ENCODE measurements at regions not wholly inside any gene's neighbourhood (a gene's known extent, or its start where the extent isn't known, plus 50 kb on each side); places are given as distances from the start of the nearest gene placed in this dataset.
"Not testable (repeated sequence)": the region's sequence is repeated elsewhere in the genome, so short reads cannot be mapped to it uniquely, and the experiment has no call there.

DNA sequence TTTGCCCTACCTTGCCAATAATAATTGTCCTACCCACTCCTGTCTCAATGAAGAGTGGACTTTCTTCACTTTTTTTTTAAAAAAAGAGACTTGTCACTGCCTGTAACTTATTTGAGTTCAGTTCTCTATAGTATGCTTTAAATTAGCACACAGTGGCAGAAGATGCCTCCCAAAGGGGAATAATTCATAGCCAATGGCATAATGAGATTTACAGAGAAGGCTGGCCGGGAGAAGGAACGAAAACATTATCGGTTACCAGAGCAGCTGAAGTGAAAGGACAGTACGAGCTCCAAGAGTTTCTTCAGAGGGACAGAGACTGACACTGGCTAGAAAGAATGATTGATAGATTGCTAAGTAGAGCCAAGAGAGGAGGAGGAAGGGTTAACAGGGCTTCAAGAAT lies 356.3 kb downstream of the EMP1 start:
- no peak for DNase-seq

DNA sequence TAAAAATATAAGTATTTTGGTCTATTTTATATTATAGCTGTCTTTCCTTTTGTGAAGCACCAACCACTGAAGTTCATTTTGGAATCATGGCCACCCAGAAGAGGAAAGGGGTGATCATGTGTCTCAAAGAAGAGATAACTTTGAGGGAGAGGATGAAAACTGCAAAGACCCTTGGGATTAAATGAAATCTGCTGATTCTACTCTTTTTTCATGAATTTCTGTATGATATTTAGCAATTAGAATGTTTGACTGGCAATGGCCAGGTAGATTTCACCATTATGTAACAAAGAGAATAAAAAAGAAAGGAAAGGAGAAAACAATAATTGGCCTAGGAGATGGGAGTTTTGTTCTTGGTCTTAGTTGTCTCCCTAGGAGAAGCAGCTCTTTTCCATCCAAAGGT lies 350.8 kb downstream of the EMP1 start:
- DNase-seq, result no peak

DNA sequence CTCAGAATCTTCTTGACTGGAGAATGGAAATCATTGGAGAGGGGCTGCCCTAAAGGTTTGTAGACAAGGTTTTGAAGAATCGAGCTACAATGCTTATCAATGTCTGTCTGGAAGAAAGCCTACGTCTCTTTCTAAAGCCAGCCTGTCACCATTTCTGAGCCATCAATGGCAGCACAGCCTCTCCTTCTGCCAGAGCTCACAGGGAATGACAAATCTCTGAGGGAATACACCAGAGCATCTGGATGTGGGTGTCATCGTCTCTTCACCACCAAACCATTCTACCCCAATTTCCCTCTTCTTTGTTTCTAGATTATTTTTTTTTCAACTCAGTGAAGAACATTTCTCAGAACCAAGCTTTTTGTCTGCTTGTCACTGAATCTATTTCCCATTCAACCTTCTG lies 349.7 kb downstream of the EMP1 start:
- DNase-seq, result no peak

DNA sequence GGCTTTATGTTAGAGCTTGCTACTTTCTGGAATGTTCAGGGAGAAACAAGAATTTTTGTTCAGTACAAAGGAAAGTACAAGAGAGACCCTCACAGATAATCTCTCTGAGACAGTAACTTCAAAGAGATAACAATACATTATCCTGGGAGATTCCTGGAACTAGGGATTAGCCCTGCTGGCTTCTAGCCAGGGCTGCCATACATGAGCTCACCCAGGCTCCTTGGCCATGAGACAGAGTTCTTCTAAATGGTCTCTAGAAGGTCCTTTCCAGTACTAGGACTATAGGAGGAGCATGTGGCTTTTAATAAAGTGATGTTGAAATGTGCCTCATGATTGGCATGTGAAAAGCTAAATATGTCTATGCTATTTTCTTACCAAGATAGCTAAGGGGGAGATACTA lies 342.5 kb downstream of the EMP1 start:
- no peak for DNase-seq

DNA sequence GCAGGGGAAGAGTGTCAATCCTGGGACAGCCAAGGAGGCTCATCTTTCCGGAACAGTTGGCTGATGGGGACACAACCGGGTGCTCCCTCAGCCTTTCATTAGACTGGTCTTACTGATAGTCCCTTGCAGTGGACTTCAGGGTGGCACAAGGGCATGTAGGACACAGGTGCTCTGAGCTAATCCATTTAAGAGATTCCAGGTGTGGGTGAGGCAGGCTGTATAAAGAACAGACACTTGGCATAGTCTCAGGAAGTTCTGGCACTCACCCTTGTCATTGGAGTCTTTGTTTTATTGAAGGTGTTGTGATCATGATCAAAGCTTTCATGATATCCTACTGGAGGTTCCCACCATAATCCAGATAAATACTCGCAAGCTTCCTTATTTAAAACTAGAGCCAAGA lies 341.6 kb downstream of the EMP1 start:
- no peak for DNase-seq

DNA sequence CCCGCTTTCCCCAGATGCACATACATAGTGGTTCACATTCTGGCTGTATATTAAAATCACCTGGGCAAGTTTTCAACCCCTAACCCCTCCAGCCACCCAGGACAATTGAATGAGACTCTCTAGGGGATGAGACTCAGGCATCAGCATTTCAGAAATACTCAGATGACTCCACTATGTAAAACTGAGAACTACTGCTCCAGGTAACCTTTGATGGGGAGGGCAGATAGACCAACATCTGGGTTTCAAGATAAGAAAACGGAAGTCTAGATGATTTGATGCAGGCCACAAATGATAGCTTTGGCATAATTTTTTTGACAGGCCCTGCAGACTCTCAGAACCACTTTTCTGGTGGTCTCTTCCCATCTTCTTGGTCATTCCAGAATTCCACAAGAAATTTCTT lies 341.1 kb downstream of the EMP1 start:
- DNase-seq, result peak in 1 of 5 donors; percentile 8

DNA sequence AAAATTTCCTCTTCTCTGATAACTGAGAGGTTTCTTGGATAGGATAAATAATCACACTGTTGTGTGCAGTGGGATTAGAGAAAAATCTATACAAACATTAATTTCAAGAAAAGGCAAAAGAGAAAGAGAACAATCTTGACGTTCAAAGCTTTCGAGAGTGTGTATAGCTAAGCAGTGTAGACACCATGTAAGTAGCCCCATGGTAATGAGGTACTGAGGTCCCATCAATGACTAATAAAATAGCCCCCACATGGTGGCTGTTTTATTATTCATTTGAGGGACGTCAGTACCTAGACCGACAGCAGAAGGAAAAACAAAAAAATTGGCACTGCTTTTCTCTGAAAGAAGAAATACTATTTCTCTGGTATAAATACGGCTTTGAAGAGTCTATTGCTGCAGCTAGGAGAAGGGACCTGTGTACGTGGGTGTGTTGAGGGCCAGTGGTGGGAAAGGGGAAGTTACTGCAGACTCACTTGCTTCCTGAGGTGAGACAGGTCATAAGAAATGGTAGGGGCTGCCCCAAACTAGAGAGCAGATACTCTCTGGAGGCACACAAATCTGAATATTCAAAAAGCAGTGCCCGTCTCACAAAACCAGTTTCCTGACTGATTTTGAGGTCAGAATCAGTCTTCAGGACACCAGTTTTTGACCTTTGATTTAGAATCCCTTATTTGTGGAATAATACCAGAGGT lies 339.8 kb downstream of the EMP1 start:
- no peak for DNase-seq

DNA sequence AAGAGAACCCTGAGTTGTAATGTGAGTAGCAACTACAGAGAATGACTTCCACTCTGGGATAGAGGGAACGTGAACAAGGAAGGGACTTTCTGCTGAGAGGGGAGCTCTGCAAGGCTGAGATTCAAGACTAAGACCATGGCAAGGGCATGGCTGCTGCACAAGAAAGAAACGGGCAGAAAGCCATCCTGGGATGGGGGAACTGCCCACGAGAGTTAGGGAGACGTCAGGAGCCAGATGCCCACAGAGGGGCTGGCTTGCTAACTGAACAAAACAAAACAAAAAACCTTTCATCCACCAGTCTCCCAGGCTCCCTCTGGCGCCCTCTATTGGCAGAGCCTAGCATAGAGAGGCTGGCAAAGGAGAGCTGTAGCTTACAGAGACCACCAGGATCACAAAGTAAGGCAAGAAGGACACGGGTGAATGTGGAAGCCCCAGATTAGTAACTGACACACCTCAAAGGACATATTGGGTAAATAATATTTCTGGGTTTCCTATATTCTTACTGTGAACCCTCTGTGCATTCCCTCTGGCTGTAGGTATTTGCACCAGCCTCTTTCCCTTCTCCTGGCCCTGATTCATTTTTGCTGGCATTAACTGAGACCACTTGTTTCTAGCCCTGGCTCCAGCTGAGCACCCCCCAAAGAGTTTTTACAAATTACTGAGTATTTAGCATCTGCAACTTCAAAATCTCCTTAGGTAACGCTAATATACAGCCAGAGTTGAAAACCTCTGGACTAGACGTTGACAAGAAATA lies 338.3 kb downstream of the EMP1 start:
- peak in 1 of 5 donors; percentile 13 for DNase-seq

DNA sequence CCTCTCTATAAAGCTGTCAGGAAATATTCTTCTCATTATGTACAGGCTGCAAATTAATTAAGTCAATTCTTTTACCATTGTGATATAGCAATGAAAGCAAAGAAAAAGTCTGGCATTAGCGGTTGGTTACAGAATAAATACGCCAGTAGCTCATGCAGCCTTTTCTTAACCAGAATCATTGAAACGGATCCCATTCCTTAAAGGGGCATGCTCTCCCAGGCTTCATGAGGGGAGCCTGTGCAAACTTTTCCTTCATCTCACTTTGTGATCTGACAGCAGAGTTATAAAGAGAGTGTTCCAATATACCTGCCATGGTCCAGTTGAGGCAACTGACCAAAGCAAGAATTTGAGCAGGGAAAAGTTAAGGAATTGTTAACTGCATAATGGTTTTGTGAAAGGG lies 337.7 kb downstream of the EMP1 start:
- DNase-seq, result no peak

DNA sequence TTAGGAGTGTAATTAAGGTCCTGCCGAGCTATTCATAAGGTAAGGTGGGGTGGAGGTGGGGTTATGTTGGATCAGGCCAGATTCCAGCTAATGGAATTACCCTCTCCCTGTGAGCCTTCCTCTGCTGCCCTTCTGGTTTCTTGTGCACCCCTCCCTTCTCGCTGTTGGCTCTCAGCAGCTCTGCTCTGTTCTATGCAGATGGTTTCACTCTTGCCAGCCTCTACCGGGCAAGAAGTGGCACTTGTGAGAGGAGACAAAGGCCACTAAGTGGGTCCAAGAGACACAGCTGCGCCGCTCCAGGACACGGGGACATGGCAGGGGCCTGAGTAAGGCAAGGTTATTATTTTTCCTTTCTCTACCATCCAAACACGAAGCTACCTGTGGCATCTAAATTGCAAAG lies 334.4 kb downstream of the EMP1 start:
- no peak for DNase-seq

DNA sequence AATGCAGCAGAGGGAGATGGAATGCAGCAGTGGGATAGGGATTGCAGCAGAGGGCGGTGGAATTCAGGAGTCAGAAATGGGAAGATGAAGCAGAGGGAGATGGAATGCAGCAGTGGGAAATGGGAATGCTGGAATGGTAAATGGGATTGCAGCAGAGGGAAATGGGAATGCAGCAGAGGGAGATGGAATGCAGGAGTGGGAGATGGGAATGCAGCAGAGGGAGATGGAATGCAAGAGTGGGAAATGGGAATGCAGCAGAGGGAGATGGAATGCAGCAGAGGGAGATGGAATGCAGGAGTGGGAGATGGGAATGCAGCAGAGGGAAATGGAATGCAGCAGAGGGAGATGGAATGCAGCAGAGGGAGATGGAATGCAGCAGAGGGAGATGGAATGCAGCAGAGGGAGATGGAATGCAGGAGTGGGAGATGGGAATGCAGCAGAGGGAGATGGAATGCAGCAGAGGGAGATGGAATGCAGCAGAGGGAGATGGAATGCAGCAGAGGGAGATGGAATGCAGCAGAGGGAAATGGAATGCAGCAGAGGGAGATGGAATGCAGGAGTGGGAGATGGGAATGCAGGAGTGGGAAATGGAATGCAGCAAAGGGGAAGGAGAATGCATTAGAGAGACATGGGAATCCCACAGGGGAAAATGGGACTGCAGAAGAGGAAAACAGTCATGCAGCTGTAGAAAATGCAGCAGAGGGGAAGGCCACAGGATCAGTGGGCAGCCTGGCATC lies 329.8 kb downstream of the EMP1 start:
- DNase-seq, result not testable (repeated sequence)

DNA sequence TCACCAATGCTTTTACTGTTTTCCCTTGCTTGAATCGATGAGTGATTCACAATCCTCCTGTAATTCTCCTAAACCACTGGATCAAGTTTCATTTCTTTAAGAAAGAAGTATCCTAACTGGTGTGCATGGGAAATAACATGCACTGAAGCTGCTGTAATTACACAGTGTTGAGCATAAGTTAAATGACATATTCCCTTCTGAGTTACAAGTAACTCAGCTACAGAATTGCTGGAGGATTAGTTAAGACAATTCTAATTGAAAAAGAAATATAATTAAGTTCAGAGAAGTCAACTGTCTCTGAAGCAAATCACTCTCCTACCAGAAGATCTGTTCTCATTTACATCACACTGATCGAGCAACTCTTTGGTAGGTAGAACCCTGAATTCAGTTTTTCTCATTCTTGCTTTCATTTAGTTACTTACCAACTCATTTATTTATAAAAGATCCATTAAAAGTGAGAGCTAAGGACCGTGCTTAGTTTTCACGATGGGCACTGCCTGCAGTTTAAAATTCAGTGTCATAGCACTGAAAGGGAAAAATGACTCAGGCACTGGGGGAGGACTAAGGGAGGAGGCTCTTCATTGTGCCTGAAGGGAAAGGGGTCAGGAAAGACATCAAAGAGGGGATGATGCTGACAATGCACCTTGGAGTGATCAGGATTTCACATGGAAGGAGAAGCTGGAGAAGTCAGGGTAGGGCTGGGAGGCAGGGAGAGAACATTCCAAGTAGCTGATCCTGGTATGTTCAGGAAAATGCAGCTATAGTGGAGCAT lies 327.2 kb downstream of the EMP1 start:
- DNase-seq, result no peak

DNA sequence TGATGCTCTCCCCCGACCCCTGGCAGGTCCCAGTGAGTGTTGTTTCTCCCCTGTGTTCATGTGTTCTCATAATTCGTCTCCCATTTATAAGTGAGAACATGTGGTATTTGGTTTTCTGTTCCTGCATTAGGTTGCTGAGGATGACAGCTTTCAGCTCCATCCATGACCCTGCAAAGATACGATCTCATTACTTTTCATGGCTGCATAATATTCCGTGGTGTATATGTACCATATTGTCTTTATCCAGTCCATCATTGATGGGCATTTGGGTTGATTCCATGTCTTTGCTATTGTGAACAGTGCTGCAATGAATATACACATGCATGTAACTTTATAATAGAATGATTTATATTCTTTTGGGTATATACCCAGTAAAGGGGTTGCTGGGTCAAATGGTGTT lies 321.5 kb downstream of the EMP1 start:
- DNase-seq, result not testable (repeated sequence)

DNA sequence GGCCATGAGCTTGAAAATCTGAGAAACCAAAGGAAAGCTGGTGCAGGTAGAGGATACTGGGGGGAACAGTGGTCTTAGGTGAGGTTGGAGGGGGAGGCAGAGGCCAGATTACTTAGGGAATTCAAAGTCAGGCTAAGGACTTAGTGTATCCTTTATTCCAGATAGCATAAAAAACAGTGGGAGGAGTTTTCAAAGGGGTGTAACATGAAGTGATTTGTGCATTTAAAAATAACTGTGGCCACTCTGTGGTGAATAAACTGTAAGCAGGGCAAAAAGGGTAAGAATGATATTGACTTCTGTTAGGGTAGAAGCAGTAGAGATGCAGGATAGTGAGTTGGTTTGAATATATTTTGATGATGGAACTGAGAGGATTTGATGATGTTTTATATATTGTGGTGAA lies 313.2 kb downstream of the EMP1 start:
- DNase-seq, result no peak

DNA sequence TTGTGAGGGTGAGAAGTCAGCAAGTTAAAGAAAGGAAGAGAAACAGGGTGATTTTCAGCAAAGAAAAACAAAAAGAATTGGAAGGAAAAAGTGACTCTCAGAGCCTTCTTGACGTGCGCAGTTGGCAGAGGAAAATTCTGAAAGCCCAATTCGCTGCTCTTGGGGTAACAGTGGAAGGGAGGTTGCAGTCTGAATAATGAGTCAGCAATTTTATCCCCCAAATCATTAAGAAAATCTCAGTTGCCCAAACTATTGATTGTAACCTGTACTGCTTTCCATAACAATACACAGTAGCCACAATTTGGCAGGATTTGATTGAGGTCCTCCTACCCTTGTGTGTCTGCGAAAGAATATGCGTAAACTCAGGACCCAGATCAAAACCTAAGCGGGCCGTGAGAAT lies 309.1 kb downstream of the EMP1 start:
- DNase-seq, result no peak

DNA sequence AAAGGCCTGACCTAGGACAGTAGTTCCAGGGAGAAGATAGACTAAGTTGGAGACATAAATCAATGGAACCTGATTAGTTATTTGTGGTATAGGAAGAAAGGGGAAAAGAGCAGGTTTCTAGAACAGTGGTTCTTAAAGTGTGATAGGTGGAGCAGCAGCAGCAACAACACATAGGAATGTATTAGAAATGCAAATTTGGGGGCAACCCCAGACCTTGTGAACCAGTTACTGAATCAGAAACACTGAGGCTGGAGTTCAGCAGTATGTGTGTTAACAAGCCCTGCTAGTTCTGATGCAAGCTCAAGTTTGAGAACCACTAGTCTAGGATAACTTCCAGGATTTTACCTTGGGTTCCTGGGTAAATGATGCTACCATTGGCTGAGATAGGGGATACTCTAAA lies 308.7 kb downstream of the EMP1 start:
- DNase-seq, result no peak

DNA sequence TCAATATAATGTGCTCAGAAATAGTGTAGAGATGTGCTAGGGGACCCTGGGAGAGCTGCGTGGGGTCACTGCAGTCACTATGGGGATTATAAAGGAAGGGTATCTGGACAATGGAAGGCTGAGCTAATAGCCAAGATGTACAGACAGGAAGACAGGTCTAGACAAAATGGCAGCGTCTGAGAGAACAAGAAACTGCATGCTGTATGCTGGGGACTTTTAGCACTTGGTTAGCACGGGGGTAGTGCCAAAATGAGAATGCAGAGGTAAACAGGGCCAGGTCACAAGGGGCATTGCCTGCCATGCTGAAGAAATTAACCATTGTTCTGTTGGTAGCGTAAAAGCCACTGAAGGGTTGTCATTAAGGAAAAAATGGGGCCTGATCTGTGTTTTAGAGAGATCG lies 308.2 kb downstream of the EMP1 start:
- no peak for DNase-seq

DNA sequence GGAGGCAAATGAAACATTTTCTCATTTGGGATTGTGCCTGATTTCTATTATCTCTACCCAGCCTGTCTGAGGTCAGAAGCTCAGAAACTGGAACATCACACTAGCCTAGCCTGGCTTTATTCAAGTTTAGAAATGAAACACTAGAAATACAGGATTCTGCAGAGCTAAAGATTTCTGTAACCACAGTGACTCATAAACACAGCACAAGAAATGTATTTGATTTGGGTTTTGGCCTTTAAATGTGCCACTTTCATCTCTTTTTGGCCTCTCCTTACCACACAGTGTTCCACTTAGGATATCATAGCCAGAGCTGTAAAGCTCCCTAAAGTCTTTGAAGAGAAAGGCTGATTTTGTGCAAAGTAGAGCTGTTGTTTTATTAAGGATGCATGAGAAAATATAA lies 307.5 kb downstream of the EMP1 start:
- DNase-seq, result no peak

DNA sequence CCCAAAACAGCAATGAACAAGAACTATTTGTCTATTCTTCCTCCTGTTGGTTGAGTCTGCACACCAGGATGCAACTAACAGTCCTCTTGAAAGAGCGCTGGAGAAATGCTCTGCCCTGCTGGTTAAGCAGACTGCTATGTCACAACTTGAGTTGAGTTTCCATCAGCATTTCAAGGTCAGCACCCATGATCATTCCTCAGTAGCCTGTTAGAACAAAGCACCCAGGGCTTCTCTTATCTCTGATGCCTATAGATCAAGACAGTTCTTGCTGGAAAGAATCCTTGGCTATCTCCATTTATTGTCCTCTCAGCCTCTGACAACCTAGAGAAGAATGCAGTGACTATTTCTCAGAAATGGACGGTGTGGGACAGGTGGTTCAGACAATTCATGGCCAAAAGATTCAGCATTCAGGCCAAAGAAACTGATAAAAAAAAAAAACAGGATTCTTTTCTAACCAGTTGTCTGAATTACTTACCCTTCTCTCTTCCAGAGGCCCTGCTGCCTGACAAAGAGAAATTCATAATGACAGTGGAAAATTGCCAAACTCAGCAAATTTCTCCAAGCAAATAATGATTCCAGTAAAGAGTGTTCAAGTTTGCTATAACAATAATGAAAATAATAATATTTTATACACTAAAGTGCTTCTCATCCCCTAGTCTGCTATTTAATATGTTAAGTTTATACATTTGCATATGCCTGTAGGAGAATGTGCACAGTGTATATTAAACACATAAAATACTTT lies 306.7 kb downstream of the EMP1 start:
- no peak for DNase-seq

DNA sequence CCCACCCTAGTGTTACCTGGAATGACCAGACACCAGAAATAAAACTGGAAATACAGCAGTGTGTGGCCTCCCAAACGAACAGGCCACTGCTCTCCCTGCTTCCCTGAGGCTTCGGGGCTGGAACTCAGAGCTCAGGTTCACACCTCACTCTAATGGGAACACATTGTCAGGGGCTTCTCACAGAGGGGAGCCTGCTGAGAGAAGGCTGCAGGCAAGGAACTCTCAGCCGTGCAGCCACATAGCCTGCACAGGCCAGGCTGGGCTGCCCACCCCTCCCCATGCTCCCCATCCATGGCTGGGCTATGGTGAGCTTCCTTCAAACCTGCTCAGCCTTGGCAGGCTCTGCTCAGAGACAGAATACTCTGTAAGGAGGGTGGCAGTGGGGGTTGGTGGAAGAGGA lies 302.5 kb downstream of the EMP1 start:
- no peak for DNase-seq

DNA sequence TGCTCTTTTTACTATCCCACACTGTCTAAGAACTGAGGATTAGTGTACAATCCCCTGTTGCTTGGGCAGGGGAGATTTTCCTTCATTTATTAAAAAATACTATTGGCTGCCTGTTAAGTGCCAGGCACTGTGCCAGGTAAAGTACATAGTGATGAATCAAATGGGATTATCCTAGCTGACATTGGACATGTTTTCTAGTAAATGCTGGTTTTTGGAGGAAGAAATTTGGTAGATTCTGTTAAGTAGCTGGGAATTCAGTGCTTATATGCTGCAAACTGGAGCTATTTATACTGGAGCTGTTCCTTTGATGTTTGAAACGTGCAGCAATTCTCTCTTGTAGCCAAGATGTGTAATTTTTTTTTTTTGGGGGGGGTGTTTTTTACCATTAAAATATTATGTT lies 299.6 kb downstream of the EMP1 start:
- no peak for DNase-seq

DNA sequence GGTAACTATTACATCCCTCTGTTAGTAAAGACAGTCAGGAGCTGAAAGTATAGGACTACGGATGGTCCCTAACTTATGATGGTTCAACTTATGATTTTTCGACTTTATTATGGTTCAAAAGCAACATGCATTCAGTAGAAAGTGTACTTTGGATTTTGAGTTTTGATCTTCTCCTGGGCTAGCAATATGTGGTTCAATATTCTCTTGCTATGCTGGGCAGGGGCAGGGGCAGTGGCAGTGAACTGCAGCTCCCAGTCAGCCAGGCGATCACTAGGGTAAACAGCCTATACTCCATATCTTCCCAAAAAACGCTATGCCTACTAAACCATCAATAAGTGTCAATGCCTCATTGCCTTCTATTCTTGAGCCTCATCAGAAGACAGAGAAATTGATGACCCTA lies 292.7 kb downstream of the EMP1 start:
- no peak for DNase-seq

DNA sequence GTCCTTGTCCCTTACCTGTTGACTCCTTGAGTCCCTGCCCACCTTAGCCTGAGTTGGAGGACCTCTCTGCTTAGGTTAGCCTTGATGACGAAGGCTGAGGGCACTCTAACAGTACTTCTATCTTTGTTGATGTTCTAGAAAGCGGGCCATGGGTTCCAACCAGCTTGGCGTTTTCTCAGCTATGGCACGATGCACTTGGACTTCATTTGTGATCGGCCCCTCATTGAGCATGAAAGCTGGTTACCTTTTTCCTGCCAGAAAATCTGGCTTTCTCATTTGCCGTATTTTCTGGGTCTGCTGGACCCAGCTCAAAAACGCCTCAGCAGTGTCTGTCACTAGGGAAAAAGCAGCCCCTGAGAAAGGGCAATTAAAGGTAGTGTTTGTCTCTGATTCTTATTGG lies 290.8 kb downstream of the EMP1 start:
- no peak for DNase-seq

Data from T-helper 1 cell (primary cell).